GM21717 (cell line): ENCODE measurements at regions not wholly inside any gene's neighbourhood (a gene's known extent, or its start where the extent isn't known, plus 50 kb on each side); places are given as distances from the start of the nearest gene placed in this dataset.
"Not testable (repeated sequence)": the region's sequence is repeated elsewhere in the genome, so short reads cannot be mapped to it uniquely, and the experiment has no call there.

Source experiments
- ATAC-seq: cut with Tn5 transposase; IDR thresholded peaks from one replicate; pipeline ENCODE4 v1.9.1; 2021; ENCODE audit warnings: mild to moderate bottlenecking, moderate library complexity; ENCODE audit not compliant: unreplicated experiment

GRCh38 chr13:85141401-85141800 lies 657.8 kb downstream of the SLITRK6 start:
- no peak for ATAC-seq

- ATAC-seq, result no peak
Measured at GRCh38 chr13:85140192-85140591, 659.0 kb downstream of the SLITRK6 start.

- no peak for ATAC-seq
Measured at GRCh38 chr13:85137516-85137915, 661.7 kb downstream of the SLITRK6 start.

- no peak for ATAC-seq
Measured at GRCh38 chr13:85132986-85133385, 666.2 kb downstream of the SLITRK6 start.

GRCh38 chr13:85123501-85123900 lies 675.7 kb downstream of the SLITRK6 start:
- ATAC-seq, result not testable (repeated sequence)

- no peak for ATAC-seq
Measured at GRCh38 chr13:85108356-85108755, 690.9 kb downstream of the SLITRK6 start.

GRCh38 chr13:85099245-85099644 lies 700.0 kb downstream of the SLITRK6 start:
- ATAC-seq, result no peak

- ATAC-seq, result no peak
Measured at GRCh38 chr13:85095418-85096272, 703.6 kb downstream of the SLITRK6 start.

GRCh38 chr13:85093808-85094207 lies 705.4 kb downstream of the SLITRK6 start:
- ATAC-seq, result no peak

GRCh38 chr13:85091631-85092234 lies 707.5 kb downstream of the SLITRK6 start:
- no peak for ATAC-seq

- ATAC-seq, result no peak
Measured at GRCh38 chr13:85089186-85089585, 710.0 kb downstream of the SLITRK6 start.

GRCh38 chr13:85080691-85081090 lies 718.5 kb downstream of the SLITRK6 start:
- no peak for ATAC-seq

GRCh38 chr13:85076343-85076742 lies 722.9 kb downstream of the SLITRK6 start:
- no peak for ATAC-seq

GRCh38 chr13:85074543-85075313 lies 724.5 kb downstream of the SLITRK6 start:
- no peak for ATAC-seq

- no peak for ATAC-seq
Measured at GRCh38 chr13:85068231-85068630, 731.0 kb downstream of the SLITRK6 start.

- ATAC-seq, result no peak
Measured at GRCh38 chr13:85040215-85040614, 759.0 kb downstream of the SLITRK6 start.

GRCh38 chr13:85031771-85032170 lies 767.4 kb downstream of the SLITRK6 start:
- no peak for ATAC-seq

GRCh38 chr13:85028035-85028434 lies 771.2 kb downstream of the SLITRK6 start:
- no peak for ATAC-seq

GRCh38 chr13:85019121-85019520 lies 780.1 kb downstream of the SLITRK6 start:
- ATAC-seq, result no peak

GRCh38 chr13:85013006-85013405 lies 786.2 kb downstream of the SLITRK6 start:
- no peak for ATAC-seq

- ATAC-seq, result no peak
Measured at GRCh38 chr13:85009447-85009846, 789.8 kb downstream of the SLITRK6 start.

- no peak for ATAC-seq
Measured at GRCh38 chr13:84999252-84999651, 800.0 kb downstream of the SLITRK6 start.
